Testis (tissue), 2 donors: ENCODE measurements at regions not wholly inside any gene's neighbourhood (a gene's known extent, or its start where the extent isn't known, plus 50 kb on each side); places are given as distances from the start of the nearest gene placed in this dataset.

ENCODE experiments used
- DNase-seq: peaks from one replicate; pipeline ENCODE4 v3.0.0-alpha.2; 2019
- H3K27ac ChIP-seq, 2 donors: fragments of 200-600 bp; sonication (generic); one replicate each; pipeline ENCODE4 v1.5.1; 2019
- H3K27me3 ChIP-seq: fragments of 200-600 bp; sonication (generic); one replicate; pipeline ENCODE4 v1.5.1; 2019
- H3K36me3 ChIP-seq: fragments of 200-600 bp; sonication (generic); one replicate; pipeline ENCODE4 v1.5.1; 2017; ENCODE audit warnings: low read depth; ENCODE audit errors: missing control alignments
- H3K4me1 ChIP-seq: fragments of 200-600 bp; sonication (generic); one replicate; pipeline ENCODE4 v1.5.1; 2019
- H3K4me3 ChIP-seq, 2 donors: fragments of 200-600 bp; sonication (generic); one replicate each; pipeline ENCODE4 v1.5.1; 2017 to 2019
- H3K9me3 ChIP-seq: fragments of 200-600 bp; sonication (generic); one replicate; pipeline ENCODE4 v1.5.1; 2017
- CTCF ChIP-seq, 3 experiments: fragments of 450-650 bp in 2 of 3; fragments of 200-600 bp in 1 of 3; sonication (generic) in 1 of 3; IDR thresholded peaks; one replicate each; pipeline ENCODE4 v1.5.1; 2016 to 2019; ENCODE audit warnings: antibody characterized with exemption in 3 of 3, mild to moderate bottlenecking in 2 of 3, moderate library complexity in 1 of 3
- POLR2A ChIP-seq: fragments of 450-650 bp; IDR thresholded peaks from one replicate; pipeline ENCODE4 v1.6.1; 2017; ENCODE audit warnings: antibody characterized with exemption, mild to moderate bottlenecking, moderate library complexity
- WGBS, 2 donors: methylation state at CpG; one replicate each; pipeline ENCODE4 v1.1.5; 2018; 5-methylcytosine and 5-hydroxymethylcytosine counted together
- intact Hi-C: fragments of 100-400 bp; cut with DNase I; formaldehyde crosslinking; loops from one replicate; pipeline ENCODE4 v1.15.1; 2023; ENCODE audit warnings: low total_unique reads

GRCh38 chr16:14325502-14326401 is 254.6 kb downstream of the MRTFB start:
- 40 to 59% methylated on average over 16 of the region's 16 CpGs for WGBS, 2 donors
- intact Hi-C loops: no loop called here
- TF ChIP-seq CTCF (IDR thresholded peaks at IDR 0.05) (no peak), POLR2A (no peak)
- H3K27ac ChIP-seq: peak overlapping the region; percentile 5 to 32
- H3K4me3 ChIP-seq: no peak overlapping the region
- no peaks in the 10 kb centered on the region for H3K36me3 ChIP-seq
- peak; percentile 53 for DNase-seq
- H3K27me3 ChIP-seq: no peaks in the 10 kb centered on the region
- peaks cover 19% of the 10 kb centered on the region for H3K4me1 ChIP-seq
- no peaks in the 10 kb centered on the region for H3K9me3 ChIP-seq

- H3K36me3 ChIP-seq: no peaks in the 10 kb centered on the region
- no peak overlapping the region for H3K4me3 ChIP-seq
- TF ChIP-seq CTCF (IDR thresholded peaks at IDR 0.05) (no peak), POLR2A (no peak)
- 49 to 70% methylated on average over 7 of the region's 7 CpGs for WGBS, 2 donors
- no peak for DNase-seq
- no peaks in the 10 kb centered on the region for H3K9me3 ChIP-seq
- no peak overlapping the region for H3K27ac ChIP-seq
- H3K27me3 ChIP-seq: no peaks in the 10 kb centered on the region
- intact Hi-C loops: no loop called here
- H3K4me1 ChIP-seq: peaks cover 19% of the 10 kb centered on the region
Measured at GRCh38 chr16:14324581-14324980, 253.5 kb downstream of the MRTFB start.

GRCh38 chr16:14322186-14322585 is 251.1 kb downstream of the MRTFB start:
- Histone ChIP-seq H3K27me3 (no peaks in the 10 kb centered on the region), H3K4me3 (peak overlapping the region in 1 of 2 donors; percentile 2), H3K36me3 (no peaks in the 10 kb centered on the region), H3K4me1 (peaks cover 25% of the 10 kb centered on the region), H3K27ac (peak overlapping the region; percentile 38 to 59), H3K9me3 (no peaks in the 10 kb centered on the region)
- TF ChIP-seq POLR2A (no peak), CTCF (IDR thresholded peaks at IDR 0.05) (no peak)
- intact Hi-C loops: no loop called here
- DNase-seq: no peak
- 61 to 71% methylated on average over 9 of the region's 9 CpGs for WGBS, 2 donors

- H3K4me1 ChIP-seq: peaks cover 24% of the 10 kb centered on the region
- H3K27ac ChIP-seq: peak overlapping the region; percentile 38 to 59
- H3K27me3 ChIP-seq: no peaks in the 10 kb centered on the region
- no peak for TF ChIP-seq POLR2A
- no peak for TF ChIP-seq CTCF (IDR thresholded peaks at IDR 0.05)
- DNase-seq: peak; percentile 97
- no peaks in the 10 kb centered on the region for H3K36me3 ChIP-seq
- intact Hi-C loops: no loop called here
- H3K9me3 ChIP-seq: no peaks in the 10 kb centered on the region
- H3K4me3 ChIP-seq: peak overlapping the region; percentile 2 to 10
- 6 to 15% methylated on average over 3 to 6 of the region's 6 CpGs for WGBS, 2 donors
Measured at GRCh38 chr16:14321542-14321941, 250.4 kb downstream of the MRTFB start.

- Histone ChIP-seq H3K4me3 (no peak overlapping the region), H3K4me1 (peaks cover 14% of the 10 kb centered on the region), H3K9me3 (no peaks in the 10 kb centered on the region), H3K27ac (peak overlapping the region; percentile 38 to 39), H3K27me3 (no peaks in the 10 kb centered on the region), H3K36me3 (no peaks in the 10 kb centered on the region)
- no peak for DNase-seq
- WGBS, 2 donors: 62 to 76% methylated on average over 4 of the region's 4 CpGs
- TF ChIP-seq POLR2A (no peak), CTCF (IDR thresholded peaks at IDR 0.05) (no peak)
- intact Hi-C loops: no loop called here
Measured at GRCh38 chr16:14320406-14320805, 249.3 kb downstream of the MRTFB start.
